ENCODE measurements at regions not wholly inside any gene's neighbourhood (a gene's known extent, or its start where the extent isn't known, plus 50 kb on each side); places are given as distances from the start of the nearest gene placed in this dataset.

GRCh38 chr5:98714710-98715288 lies 58.7 kb upstream of the RGMB start:
- TF ChIP-seq CTCF (IDR thresholded peaks at IDR 0.05 in 4 of 5, conservative IDR thresholded peaks at IDR 0.05 in 1 of 5) = no peak
- no peak for TF ChIP-seq POLR2A (IDR thresholded peaks at IDR 0.05)

Measured in gastrocnemius medialis (tissue), 4 donors.